ENCODE measurements at regions not wholly inside any gene's neighbourhood (a gene's known extent, or its start where the extent isn't known, plus 50 kb on each side); places are given as distances from the start of the nearest gene placed in this dataset.

DNA sequence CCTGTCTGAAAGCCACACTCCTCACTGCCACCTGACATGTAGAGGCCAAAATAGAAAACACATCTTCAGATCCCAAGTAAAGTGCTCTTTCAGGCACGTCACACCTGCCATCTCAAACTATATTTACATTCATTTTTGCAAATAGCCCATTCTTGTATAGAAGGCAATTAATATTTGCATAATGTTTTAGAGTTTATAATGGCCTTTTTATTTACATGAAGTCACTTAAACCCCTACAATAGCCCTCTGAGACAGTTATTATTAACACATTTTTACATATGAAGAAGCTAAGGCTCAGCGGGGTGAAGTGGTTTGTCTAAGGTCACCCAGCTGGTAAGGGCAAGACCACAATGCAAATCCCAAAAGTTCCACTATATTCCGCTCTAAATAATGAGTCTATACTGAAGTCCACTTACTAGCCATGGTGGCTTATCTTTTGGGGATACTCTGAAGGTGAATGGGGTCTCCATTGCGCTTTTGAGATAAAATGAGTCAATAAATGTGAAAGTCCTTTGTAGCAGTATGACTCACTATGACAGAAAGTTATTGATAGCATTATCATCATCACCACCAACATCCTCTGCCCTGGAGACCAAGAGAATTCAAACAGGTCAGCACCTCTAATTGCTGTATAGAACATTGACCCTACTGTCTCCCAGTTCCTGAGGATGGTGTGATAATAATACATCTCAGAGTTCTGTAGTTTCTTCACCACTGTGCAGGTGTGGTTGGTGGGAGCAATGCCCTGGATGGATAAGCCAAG, 155.9 kb upstream of the BCL6 start:
- Histone ChIP-seq H4K20me1 (ENCODE audit: insufficient read depth) (no peaks in the 10 kb centered on the region), H3K9me2 (no peaks in the 10 kb centered on the region), H3F3A (replicated peaks; ENCODE audit: insufficient read depth) (no peaks in the 10 kb centered on the region), H3K4me1 (ENCODE audit: control insufficient read depth in 1 of 2, insufficient read depth in 2 of 2, low read depth in 1 of 2, low read length in 1 of 2) (no peaks in the 10 kb centered on the region), H3K27me3 (ENCODE audit: insufficient read depth) (no peaks in the 10 kb centered on the region), H3K9ac (no peak overlapping the region), H3K27ac (ENCODE audit: low read depth in 2 of 2, low read length in 1 of 2) (no peak overlapping the region), H3K4me2 (no peak overlapping the region), H3K79me2 (ENCODE audit: insufficient read depth) (no peaks in the 10 kb centered on the region), H2AFZ (ENCODE audit: low read depth) (no peak overlapping the region), H3K4me3 (ENCODE audit: low read depth in 2 of 2, low read length in 1 of 2) (no peak overlapping the region), H3K9me3 (no peaks in the 10 kb centered on the region), H3K36me3 (replicated peaks in 1 of 2; ENCODE audit: control insufficient read depth in 1 of 2, insufficient read depth in 2 of 2, low read length in 1 of 2) (no peaks in the 10 kb centered on the region)
- POLR2A ChIA-PET: no interaction called here
- no peak for DNase-seq
- CTCF ChIA-PET: no interaction called here
- 52% methylated on average over 4 of the region's 4 CpGs for WGBS (ENCODE audit: low lambda C conversion rate)
- TF ChIP-seq ELF1 (IDR thresholded peaks at IDR 0.05): no peak
- no peak for TF ChIP-seq GABPA (IDR thresholded peaks at IDR 0.05; ENCODE audit: low read depth)
- TF ChIP-seq RFX5 (IDR thresholded peaks at IDR 0.05; ENCODE audit: low read length): no peak
- no peak for TF ChIP-seq RXRA (IDR thresholded peaks at IDR 0.05; ENCODE audit: borderline replicate concordance, low read depth)
- TF ChIP-seq SIN3A (IDR thresholded peaks at IDR 0.05; ENCODE audit: borderline replicate concordance, low read depth, low read length): no peak
- no peak for TF ChIP-seq MEF2A (IDR thresholded peaks at IDR 0.05; ENCODE audit: borderline replicate concordance, low read depth)
- TF ChIP-seq FOXM1 (IDR thresholded peaks at IDR 0.05; ENCODE audit: low read depth): no peak
- no peak for TF ChIP-seq FOXJ3 (CRISPR knock-in tag; IDR thresholded peaks at IDR 0.05)
- TF ChIP-seq, protein P1, sequence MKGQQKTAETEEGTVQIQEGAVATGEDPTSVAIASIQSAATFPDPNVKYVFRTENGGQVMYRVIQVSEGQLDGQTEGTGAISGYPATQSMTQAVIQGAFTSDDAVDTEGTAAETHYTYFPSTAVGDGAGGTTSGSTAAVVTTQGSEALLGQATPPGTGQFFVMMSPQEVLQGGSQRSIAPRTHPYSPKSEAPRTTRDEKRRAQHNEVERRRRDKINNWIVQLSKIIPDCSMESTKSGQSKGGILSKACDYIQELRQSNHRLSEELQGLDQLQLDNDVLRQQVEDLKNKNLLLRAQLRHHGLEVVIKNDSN (IDR thresholded peaks at IDR 0.05; ENCODE audit: borderline replicate concordance, low read depth): no peak
- TF ChIP-seq TAF1 (IDR thresholded peaks at IDR 0.05; ENCODE audit: borderline replicate concordance, low read depth, low read length): no peak
- no peak for TF ChIP-seq RAD21 (IDR thresholded peaks at IDR 0.05; ENCODE audit: low read length)
- TF ChIP-seq SMC3 (IDR thresholded peaks at IDR 0.05; ENCODE audit: low read depth, low read length): no peak
- TF ChIP-seq, protein P2, sequence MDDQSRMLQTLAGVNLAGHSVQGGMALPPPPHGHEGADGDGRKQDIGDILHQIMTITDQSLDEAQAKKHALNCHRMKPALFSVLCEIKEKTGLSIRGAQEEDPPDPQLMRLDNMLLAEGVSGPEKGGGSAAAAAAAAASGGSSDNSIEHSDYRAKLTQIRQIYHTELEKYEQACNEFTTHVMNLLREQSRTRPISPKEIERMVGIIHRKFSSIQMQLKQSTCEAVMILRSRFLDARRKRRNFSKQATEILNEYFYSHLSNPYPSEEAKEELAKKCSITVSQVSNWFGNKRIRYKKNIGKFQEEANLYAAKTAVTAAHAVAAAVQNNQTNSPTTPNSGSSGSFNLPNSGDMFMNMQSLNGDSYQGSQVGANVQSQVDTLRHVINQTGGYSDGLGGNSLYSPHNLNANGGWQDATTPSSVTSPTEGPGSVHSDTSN (IDR thresholded peaks at IDR 0.05): no peak
- no peak for TF ChIP-seq MXI1 (IDR thresholded peaks at IDR 0.05; ENCODE audit: low read depth, low read length)
- TF ChIP-seq TEAD4 (IDR thresholded peaks at IDR 0.05; ENCODE audit: borderline replicate concordance, insufficient read depth): no peak
- no peak for TF ChIP-seq GATA2 (CRISPR knock-in tag; IDR thresholded peaks at IDR 0.05)
- TF ChIP-seq, protein P3, sequence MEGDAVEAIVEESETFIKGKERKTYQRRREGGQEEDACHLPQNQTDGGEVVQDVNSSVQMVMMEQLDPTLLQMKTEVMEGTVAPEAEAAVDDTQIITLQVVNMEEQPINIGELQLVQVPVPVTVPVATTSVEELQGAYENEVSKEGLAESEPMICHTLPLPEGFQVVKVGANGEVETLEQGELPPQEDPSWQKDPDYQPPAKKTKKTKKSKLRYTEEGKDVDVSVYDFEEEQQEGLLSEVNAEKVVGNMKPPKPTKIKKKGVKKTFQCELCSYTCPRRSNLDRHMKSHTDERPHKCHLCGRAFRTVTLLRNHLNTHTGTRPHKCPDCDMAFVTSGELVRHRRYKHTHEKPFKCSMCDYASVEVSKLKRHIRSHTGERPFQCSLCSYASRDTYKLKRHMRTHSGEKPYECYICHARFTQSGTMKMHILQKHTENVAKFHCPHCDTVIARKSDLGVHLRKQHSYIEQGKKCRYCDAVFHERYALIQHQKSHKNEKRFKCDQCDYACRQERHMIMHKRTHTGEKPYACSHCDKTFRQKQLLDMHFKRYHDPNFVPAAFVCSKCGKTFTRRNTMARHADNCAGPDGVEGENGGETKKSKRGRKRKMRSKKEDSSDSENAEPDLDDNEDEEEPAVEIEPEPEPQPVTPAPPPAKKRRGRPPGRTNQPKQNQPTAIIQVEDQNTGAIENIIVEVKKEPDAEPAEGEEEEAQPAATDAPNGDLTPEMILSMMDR (IDR thresholded peaks at IDR 0.05): no peak

All from SK-N-SH (cell line).